HG03457 (cell line): ENCODE measurements at regions not wholly inside any gene's neighbourhood (a gene's known extent, or its start where the extent isn't known, plus 50 kb on each side); places are given as distances from the start of the nearest gene placed in this dataset.
"Not testable (repeated sequence)": the region's sequence is repeated elsewhere in the genome, so short reads cannot be mapped to it uniquely, and the experiment has no call there.

ENCODE experiments used
- ATAC-seq: cut with Tn5 transposase; IDR thresholded peaks from one replicate; pipeline ENCODE4 v1.9.1; 2021; ENCODE audit warnings: moderate number of reproducible peaks; ENCODE audit not compliant: unreplicated experiment

DNA sequence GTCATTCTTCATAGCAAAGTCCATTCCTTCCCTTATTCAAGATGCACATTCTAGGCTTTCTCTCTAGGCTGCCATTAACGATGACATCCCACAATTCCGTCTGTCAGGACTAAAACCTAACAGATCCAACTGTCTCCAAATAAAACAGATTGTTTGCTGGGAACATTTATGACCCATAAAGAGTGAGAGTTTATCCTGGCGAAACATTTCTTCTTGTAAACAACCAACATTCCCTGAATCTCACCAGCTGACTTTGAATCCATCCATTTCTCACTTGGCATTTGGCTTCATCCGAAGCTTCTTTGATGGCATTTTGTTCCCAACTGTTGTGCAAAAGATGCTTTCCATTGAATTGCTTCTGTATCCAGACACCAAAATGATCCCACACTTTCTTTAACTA, 93.1 kb downstream of the OLIG3 start:
- no peak for ATAC-seq

DNA sequence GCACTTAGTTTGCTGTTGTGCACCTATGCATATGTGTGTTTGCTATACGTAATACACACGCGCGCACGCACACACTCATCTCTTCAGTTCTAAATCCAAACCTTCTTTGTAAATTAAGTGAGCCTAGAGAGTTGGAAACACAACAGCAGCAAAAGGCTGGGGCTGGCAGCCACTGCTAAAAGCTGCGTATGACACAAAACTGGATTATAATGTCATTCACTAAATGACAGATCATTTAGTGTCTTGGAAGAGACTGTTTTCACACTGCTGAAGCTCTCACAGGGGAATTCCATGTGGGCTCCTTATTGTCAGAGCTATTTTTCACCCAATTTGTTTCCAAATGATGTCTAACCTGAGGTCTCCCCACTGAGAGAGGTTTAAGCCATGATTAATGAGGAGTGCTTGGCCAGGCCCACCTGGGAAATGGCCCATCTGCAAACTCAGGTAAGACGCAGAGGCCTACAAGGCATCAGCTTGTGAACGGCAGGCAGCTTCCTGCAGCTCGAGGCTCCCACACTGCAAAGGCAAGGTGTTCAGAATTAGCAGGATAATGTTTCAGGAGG, 94.2 kb downstream of the OLIG3 start:
- ATAC-seq = no peak

DNA sequence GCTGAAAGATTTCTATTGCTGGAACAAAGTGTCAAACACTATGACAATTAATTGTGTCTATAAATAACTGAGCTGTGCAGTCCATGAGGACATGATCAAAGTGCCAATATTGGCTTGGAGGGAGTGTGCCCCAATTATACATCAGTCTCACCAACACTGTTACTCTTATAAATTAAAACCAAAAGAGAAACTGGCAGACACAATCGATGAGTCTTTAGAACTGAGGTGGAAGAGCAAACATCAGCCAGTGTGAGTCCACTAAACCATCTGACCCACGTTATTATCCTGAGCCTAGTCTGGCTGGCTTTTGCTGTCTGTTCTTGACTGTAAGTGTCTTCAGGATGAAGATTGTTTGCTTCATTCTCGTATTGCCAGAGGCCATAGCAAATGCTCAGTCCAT, 98.9 kb downstream of the OLIG3 start:
- no peak for ATAC-seq

DNA sequence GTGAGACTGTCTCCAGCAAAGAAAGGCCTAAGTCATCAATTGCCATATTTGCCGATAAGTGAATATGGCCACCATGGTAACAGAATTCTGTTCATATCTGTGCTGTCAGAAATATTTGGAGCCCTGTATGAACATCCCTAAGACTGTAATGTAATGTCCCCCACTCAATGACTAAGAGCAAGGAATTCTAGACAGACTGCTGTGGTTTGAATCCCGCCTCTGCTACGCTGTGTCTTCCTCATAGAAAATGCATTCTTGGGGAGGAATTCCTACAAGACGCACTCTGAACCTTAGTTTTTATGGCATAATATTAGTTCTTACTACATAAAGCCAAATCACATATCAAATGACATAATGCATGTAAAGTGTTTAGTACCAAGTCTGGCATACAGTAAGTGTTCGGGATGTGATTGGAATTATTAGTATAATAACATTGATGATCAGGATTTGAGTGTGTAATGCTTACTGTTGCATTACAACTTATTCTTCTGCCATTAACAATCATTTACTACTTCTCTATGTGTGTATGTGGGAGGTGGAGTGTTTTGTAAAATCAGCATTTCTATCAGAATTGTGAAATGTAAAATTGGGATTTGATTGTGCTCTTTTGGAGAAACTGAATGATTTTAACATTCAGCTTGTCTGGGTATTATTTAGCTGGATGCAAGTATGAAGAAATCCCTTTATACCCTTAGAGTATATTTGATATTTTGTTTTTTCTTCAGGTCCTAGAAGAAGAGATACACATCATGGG, 103.0 kb downstream of the OLIG3 start:
- no peak for ATAC-seq

DNA sequence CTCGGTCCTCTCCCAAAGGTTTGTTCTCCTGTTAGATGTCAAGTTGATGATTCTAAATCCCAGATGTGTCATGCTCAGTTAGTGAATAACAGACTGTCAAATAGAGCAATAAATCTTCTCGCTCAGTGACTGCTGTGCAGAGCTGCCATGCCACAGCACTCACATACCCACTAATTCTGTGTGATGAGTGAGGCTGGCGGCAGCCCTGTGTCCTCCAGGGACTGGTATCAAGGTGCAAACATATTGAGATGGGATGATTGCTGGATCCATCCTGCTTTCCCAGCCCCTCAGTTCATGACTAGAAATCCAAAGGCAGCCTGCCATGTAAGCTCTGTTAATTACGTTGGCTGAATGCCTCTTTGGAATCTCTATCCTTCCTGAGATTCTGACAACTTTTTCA, 103.9 kb downstream of the OLIG3 start:
- ATAC-seq = no peak

DNA sequence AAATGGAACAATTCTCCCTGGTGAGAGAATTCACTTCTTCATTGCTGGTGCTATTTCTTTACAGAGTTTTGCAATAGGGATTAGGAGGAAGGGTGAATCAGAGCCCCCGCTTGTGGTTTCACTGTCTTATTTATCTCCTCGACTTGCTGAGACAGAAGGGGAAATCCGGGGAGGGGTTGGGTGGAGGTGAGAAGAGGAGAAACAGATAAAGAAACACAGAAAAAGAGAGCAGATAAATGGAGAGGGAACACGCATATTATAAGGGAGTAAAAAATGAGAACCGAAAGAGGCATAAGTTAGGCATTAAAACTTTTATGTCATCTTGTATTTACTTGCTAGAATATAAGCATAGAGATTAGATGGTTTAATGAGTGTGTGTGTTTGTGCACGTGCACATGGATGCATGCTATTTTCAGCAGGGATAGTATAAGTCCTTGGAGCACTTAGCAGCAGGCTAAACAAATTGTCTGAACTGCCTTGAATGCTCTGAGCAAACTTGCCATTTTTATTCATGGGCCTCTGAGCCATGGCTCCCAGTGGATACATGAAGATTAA, 105.0 kb downstream of the OLIG3 start:
- ATAC-seq = peak; percentile 65

DNA sequence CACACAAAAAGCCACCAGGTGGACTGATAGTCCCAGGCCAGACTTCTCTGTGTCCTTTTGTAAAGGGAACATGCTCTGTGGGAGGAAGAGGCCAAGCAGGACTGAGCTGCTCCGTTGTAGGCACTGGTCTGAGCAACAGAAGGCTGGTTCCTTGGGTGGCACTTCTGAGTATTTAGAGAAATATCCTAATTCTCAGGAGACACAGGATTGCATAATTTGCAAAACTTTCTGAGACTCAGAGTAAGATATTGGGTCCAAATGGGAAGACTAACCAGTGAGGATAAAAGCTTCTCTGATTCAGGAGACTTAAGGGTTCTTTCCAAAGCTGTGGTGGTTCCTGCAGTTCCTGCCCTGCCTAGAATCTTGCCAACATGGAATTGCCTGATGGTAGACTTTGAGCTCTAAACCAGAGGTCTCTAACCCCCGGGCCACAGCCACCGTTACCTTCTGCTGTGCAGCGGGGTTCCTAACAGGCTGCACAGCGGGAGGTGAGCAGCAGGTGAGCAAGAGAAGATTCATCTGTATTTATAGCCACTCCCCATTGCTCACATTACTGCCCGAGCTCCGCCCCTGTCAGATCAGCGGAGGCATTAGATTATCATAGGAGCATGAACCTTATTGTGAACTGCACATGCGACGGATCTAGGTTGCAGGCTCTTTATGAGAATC, 107.0 kb downstream of the OLIG3 start:
- no peak for ATAC-seq

DNA sequence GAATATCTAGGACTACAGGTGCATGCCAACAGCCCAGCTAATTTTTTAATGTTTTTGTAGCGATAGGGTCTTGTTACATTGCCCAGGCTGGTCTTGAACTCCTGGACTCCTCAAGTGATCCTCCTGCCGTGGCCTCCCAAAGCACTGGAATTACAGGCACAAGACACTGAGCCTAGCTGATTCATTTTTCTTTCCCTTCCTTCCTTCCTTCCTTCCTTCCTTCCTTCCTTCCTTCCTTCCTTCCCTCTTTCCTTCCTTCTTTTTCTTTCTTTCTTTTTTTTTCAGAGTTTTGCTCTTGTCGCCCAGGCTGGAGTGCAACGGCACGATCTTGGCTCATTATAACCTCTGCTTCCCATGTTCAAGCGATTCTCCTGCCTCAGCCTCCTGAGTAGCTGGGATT, 110.9 kb downstream of the OLIG3 start:
- not testable (repeated sequence) for ATAC-seq

DNA sequence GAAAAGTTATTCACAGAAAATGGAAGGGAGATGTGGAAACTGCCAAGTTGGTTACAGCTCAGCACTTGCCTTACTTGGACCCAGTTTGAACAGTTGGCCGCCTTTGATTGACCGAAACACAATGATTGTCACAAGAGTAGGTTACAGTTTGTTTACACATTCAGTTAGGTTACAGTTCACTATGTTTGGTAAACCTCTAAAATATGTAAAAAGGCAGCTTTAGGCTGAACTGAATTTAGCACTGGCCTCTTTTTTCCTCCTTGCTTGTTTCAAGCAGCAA, 116.2 kb downstream of the OLIG3 start:
- no peak for ATAC-seq

DNA sequence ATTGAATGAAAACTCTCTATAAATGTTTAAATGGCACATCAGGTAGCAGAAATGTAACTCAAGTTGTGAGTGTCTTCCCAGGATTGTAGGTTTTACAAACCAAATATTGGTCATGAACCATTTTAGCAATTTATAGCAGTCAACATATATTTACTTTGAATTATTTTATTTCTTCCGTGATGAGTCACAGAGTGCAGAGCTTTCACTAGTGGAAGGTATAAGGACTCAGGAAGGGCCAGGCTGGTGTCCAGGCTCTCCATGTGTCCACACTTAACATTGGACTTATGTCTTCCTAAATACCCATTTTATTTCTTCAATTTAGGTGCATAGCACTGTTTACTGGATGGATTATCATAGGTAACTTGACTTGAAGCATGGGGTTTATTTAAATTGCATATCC, 120.9 kb downstream of the OLIG3 start:
- ATAC-seq = no peak

DNA sequence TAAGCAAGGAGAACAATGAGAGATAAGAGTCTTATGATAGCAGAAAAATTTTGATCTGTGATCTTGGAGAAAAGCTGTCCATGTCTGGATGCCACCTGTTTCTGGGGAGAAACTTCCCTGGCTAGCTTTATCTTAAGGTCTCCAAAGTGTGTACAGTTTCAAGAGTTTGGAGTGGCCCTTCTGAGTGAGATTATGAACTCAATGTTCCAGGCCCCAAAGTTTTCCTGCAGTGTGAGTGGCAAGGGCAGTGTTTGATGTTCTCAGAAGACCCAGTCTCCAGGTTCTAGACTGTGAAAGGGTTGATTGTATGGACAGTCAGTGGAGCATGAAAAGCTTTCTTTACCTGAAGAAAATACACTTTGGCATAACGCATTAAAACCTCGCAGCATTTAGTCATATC, 121.7 kb downstream of the OLIG3 start:
- no peak for ATAC-seq

DNA sequence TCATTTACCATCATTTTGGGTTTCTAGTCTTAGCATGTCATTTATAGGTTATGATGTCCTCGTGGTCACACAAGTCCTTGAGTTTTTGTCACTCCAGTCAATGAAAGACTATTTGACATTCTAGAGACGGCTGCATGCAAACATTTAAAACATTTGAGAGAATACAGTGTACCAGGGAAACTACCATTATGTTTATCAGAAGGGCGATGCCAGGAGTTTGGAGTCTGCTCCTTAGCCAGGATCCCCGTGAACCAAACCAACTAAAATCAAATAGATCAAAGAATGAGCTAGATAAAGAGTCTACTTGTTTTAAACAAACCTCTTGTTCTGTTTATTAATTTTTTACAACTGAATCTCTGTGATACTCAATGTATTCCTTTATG, 122.6 kb downstream of the OLIG3 start:
- no peak for ATAC-seq

DNA sequence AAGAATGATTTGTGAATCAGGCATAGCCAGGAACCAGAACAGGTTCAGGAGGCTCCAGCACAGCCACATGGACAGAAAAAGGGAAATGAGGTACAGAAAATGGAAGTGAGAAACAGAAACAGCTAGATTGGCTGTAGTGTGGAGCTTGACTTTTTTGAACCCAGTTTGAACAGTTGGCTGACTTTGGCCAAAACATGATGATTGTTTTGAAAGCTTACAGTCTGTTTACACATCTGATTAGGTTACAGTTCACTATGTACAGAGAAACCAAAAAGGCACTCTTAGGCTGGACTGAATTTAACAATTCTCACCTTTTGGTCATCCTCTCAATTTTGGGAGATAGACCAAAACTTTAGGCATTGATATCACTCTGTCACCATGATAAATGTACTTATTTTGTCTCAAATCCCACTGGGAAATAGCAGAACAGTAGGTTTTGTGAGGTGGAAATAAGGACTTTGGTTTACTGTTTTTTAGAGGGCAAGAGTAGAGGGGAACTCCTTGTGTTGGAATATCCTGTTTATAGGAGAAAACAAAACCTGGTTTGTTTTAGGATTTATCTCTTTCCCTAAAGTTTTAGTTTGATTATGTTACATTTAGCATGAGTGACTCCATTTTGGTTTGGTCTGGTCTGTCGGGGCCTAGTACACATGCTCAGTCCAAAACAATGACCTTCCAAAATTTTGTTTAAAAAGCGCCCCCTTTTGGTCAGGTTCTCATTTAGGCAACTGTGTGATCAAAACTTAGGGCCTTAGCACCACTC, 123.1 kb downstream of the OLIG3 start:
- ATAC-seq = no peak

DNA sequence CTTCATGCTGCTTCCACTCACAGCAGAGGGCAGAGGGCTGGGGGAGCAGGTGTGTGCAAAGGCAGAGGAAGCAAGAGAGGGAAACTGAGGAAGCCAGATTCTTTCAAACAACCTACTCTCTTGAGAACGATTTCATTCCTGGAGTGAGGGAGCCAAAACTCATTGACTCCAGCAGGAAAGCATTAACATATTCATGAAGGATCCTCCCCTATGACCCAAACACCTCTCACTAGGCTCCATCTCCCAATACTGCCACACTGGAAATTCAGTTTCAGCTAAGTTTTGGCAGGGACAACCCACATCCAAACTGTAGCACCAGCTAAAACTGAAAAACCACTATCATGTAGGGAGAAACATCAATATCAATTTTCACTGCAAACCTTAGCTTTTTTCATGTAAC, 125.1 kb downstream of the OLIG3 start:
- ATAC-seq = no peak

DNA sequence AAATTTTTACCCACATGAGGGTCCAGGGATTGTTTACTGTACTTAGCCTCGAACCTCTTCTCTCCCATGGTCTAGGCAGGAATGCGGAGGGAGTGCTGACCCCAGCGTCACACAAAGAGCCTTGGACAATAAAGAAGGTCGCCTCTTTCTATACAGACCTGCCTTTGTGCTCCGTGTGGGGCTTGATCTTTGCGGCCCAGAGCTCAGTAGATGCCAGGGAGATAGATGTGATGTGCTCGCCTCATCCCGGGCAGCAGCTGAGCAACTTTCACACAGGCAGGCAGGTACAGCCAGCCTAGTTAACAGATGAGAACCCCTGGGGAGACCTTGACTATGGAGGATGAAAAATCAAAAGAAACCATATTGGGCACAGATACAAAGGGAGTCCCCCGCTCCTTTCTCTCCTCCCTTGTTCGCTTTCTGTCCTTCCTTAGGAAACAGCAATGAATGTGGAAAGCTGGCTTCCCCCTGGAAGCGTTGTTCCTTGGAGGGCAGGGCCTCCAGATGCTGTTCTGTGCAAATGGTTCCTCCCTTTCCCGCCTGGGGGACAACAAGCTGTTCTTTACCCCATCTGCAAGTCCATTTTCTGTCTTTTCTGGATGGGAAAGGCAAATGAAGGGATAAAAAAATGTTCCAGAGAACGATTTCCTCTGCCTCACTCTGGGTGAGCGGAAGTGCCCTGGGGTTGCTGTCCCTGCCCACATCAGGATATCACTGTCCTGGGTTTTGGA, 128.3 kb downstream of the OLIG3 start:
- no peak for ATAC-seq

DNA sequence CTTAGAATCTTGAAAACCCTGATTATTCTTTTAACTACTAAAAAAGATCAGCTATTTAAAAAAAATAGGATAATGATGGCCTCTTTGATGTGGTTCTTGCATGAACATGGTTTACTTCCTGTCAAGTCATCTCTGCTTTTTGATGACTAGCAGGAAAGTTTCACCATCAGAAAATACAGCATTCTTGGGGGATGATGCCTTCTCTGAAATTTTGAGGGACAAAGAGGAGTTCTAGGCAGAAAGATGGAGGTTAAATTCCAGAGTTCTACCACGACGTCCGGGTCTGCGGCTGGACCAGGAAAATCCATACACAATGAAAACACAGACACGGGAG, 130.4 kb downstream of the OLIG3 start:
- ATAC-seq = no peak

DNA sequence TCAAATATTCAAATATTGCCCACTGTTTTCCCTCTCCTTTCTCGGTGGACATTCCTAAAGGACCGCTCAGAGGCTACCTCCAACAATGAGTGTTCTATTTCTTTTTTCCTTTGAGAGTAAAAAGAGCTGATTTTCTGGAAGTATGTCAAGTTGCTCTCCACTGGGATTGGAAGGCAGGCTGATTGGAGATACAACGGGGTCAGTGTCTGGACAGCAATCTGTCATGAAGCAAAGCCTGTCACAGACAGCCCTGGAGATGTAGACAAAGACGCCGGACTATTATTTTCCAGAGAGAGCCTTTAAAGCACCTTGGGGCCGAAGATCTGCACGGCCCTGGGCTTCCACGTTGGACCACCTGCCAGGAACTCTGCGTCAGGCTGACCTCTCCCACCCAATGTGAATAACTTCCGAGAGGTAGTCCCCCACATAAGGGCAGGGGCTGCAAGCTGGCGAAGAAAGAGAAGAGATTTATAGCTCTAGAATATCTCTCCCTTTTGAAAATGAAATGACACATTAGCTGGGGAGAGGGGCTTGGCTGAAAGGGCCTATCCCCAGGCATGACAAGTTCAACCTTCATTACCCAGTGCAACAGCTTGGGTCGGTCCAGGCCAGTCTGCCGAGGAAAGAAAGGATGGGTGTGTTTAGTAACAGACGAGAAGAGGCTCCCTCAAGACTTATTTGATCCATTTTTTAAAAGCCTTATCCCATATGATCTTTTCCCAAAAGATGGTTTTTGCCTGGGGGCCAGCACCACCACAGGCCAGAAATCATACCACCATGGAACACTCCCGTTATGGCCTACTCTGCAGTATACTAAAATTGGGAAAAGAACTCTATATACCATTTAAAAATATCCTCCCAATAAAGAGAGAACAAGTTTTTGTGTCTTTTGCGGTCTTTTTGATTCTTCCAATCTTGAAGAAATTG, 131.1 kb downstream of the OLIG3 start:
- no peak for ATAC-seq

DNA sequence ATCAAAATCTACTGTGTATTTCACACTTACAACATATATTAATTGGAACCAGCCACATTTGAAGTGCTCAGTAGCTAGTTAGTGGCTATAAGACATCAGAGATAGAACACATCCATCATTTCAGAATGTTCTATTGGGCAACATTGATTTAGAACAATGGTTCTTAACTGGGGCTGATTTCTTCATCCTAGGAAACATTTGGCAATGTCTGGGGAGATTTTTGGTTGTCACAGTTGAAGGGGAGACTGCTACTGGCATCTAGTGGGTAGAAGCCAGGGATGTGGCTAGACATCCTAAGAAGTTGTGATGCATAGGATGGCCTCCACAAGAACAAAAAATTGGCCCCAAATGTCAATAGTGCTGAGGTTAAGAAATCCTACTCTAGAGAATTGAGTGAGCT, 132.5 kb downstream of the OLIG3 start:
- no peak for ATAC-seq

DNA sequence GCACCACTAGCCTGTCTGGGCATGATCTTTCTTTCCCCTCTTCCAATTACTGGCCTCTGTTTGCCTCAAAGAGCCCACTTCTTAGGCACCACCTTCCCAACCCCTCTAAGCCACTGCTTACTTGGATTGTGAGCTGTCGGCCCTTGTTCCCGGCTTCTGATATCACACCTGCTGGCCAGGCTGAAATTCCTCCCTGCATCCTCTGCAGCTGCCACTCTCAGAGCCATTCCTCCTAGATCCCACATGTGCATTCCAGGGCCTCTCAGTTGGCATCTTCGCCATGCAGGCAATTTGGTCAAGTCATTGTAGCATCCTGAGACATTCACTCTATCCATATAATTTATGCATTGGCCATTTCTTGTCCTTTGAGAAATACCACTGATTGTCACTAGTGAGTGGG, 135.9 kb downstream of the OLIG3 start:
- ATAC-seq = no peak

DNA sequence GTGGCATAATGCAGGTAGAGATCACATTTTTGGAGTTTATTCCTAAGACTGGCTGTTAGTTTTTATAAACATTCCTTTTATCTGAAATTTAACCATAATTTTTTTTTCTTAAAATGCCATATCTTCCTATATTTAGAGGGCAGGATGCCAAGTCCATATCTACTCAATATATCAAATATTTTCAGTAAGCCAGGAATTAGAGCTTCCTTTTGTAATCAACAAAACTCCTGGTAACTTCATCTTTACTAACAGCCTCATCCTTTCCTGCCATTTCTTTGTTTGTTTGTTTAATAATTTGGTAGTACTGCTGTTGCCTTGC, 136.3 kb downstream of the OLIG3 start:
- ATAC-seq = no peak
